ENCODE measurements at regions not wholly inside any gene's neighbourhood (a gene's known extent, or its start where the extent isn't known, plus 50 kb on each side); places are given as distances from the start of the nearest gene placed in this dataset.
"Not testable (repeated sequence)": the region's sequence is repeated elsewhere in the genome, so short reads cannot be mapped to it uniquely, and the experiment has no call there.

DNA sequence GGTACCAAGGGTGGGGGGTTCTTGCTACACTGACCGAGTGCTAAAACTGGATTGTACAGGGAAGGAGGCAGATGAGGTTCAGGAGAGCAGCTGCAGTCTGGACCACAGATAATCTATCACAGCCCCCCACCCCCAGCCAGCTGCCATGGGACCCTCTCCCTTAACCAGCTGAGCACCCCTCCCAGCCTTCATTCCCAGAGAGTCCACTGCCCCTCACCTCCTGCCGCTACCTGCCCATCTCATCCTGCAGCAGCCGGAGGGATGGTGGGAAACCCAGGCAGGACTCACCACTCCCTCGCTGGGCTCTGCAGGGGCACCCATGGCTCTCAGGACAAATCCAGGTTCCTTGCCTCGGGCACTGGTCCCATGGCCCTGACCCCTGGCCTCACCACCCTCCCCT lies 66.7 kb downstream of the MRPL36 start:
- ChIA-PET CTCF (interaction anchor here (0.7 kb wide), 1 partner anchor 512 kb away, joined by 6 read pairs; no protein-coding TSS in a partner anchor), POLR2A (interaction anchor here (0.6 kb wide), 1 partner anchor 115 kb away, joined by 3 read pairs; no protein-coding TSS in a partner anchor)
- no peak for DNase-seq (ENCODE audit: unreplicated experiment)
- H3K9me3 Mint-ChIP-seq (ENCODE audit: unreplicated experiment) = no peaks in the 10 kb centered on the region
- no peaks in the 10 kb centered on the region for H3K4me1 Mint-ChIP-seq (ENCODE audit: insufficient read depth, unreplicated experiment)
- H3K36me3 Mint-ChIP-seq (ENCODE audit: insufficient read depth, unreplicated experiment) = no peaks in the 10 kb centered on the region
- no peak overlapping the region for H3K4me3 Mint-ChIP-seq (ENCODE audit: unreplicated experiment)
- intact Hi-C loops (cut with micrococcal nuclease) = no loop called here
- BruUV-seq (replicated peaks) = no TSS peak
- H3K27ac Mint-ChIP-seq (ENCODE audit: low read depth, unreplicated experiment) = no peak overlapping the region
- peaks cover 30% of the 10 kb centered on the region for H3K27me3 Mint-ChIP-seq (ENCODE audit: insufficient read depth, unreplicated experiment)
- TF ChIP-seq CTCF (IDR thresholded peaks at IDR 0.05; ENCODE audit: unreplicated experiment) = no peak

GRCh38 chr5:1732238-1732941 lies 67.2 kb downstream of the MRPL36 start:
- ChIA-PET CTCF (interaction anchor here (0.7 kb wide), 1 partner anchor 512 kb away, joined by 6 read pairs; no protein-coding TSS in a partner anchor), POLR2A (no interaction called here)
- BruUV-seq (replicated peaks) = no TSS peak
- no peak overlapping the region for H3K4me3 Mint-ChIP-seq (ENCODE audit: unreplicated experiment)
- H3K27ac Mint-ChIP-seq (ENCODE audit: low read depth, unreplicated experiment) = no peak overlapping the region
- intact Hi-C loops (cut with micrococcal nuclease) = no loop called here
- peaks cover 24% of the 10 kb centered on the region for H3K27me3 Mint-ChIP-seq (ENCODE audit: insufficient read depth, unreplicated experiment)
- no peak for DNase-seq (ENCODE audit: unreplicated experiment)
- no peaks in the 10 kb centered on the region for H3K4me1 Mint-ChIP-seq (ENCODE audit: insufficient read depth, unreplicated experiment)
- TF ChIP-seq CTCF (IDR thresholded peaks at IDR 0.05; ENCODE audit: unreplicated experiment) = no peak
- H3K9me3 Mint-ChIP-seq (ENCODE audit: unreplicated experiment) = no peaks in the 10 kb centered on the region
- H3K36me3 Mint-ChIP-seq (ENCODE audit: insufficient read depth, unreplicated experiment) = no peaks in the 10 kb centered on the region

GRCh38 chr5:1731855-1732237 lies 67.8 kb downstream of the MRPL36 start:
- POLR2A ChIA-PET; BruUV-seq (replicated peaks); intact Hi-C loops (cut with micrococcal nuclease); H3K27ac Mint-ChIP-seq (ENCODE audit: low read depth, unreplicated experiment); DNase-seq (ENCODE audit: unreplicated experiment); H3K4me1 Mint-ChIP-seq (ENCODE audit: insufficient read depth, unreplicated experiment); H3K9me3 Mint-ChIP-seq (ENCODE audit: unreplicated experiment); H3K36me3 Mint-ChIP-seq (ENCODE audit: insufficient read depth, unreplicated experiment); H3K4me3 Mint-ChIP-seq (ENCODE audit: unreplicated experiment); CTCF ChIA-PET: not testable (repeated sequence)
- H3K27me3 Mint-ChIP-seq (ENCODE audit: insufficient read depth, unreplicated experiment) = peaks cover 19% of the 10 kb centered on the region

DNA sequence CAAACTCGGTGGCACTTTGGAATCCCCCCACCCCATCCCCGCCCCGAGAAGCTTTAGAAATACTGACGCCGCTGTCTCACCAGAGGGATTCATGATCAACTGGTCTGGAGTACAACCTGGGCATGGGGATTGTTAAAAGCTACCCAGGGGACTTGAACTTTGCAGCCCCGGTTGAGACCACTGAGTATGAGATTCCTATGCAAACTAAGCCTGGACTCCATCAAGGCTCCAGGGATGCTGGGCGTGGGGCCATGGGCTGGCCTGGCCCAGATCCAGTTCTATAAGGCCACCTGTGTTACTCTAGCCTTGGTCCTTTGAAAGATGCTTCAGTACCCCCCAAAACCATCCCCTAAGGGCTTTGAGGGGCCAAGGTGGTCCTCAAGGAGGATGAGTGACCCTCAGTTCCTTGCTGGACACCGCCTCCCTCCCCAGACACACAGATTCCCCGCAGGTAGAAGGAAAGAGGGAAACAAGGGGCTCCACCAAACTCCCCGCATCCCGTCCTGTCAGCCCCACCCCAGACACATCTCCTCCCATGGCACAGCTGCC lies 68.5 kb downstream of the MRPL36 start:
- H3K4me1 Mint-ChIP-seq (ENCODE audit: insufficient read depth, unreplicated experiment) = no peaks in the 10 kb centered on the region
- peaks cover 12% of the 10 kb centered on the region for H3K27me3 Mint-ChIP-seq (ENCODE audit: insufficient read depth, unreplicated experiment)
- no peak overlapping the region for H3K27ac Mint-ChIP-seq (ENCODE audit: low read depth, unreplicated experiment)
- intact Hi-C loops (cut with micrococcal nuclease) = no loop called here
- BruUV-seq (replicated peaks) = no TSS peak
- no peak for DNase-seq (ENCODE audit: unreplicated experiment)
- no peak overlapping the region for H3K4me3 Mint-ChIP-seq (ENCODE audit: unreplicated experiment)
- H3K36me3 Mint-ChIP-seq (ENCODE audit: insufficient read depth, unreplicated experiment) = no peaks in the 10 kb centered on the region
- TF ChIP-seq CTCF (IDR thresholded peaks at IDR 0.05; ENCODE audit: unreplicated experiment) = no peak
- ChIA-PET POLR2A (no interaction called here), CTCF (interaction anchor here (1.0 kb wide), 1 partner anchor 564 kb away, joined by 4 read pairs; no protein-coding TSS in a partner anchor)
- H3K9me3 Mint-ChIP-seq (ENCODE audit: unreplicated experiment) = no peaks in the 10 kb centered on the region

Data from MCF 10A (cell line).